Tibial nerve (tissue), 4 donors: ENCODE measurements at regions not wholly inside any gene's neighbourhood (a gene's known extent, or its start where the extent isn't known, plus 50 kb on each side); places are given as distances from the start of the nearest gene placed in this dataset.

ENCODE experiments used
- DNase-seq, 2 donors: peaks; one replicate each; pipeline ENCODE4 v3.0.0-alpha.2; 2019; ENCODE audit warnings: low spot score in 2 of 2
- H3K27ac ChIP-seq, 4 donors: fragments of 200-600 bp; sonication (generic) in 3 of 4; one replicate each; pipeline ENCODE4 v1.5.1; 2017 to 2019; ENCODE audit warnings: mild to moderate bottlenecking in 1 of 4
- H3K27me3 ChIP-seq, 2 donors: fragments of 200-600 bp; sonication (generic) in 1 of 2; one replicate each; pipeline versions ENCODE4 v1.5.1 to v1.6.0; 2017 to 2019
- H3K36me3 ChIP-seq, 3 donors: fragments of 200-600 bp; sonication (generic); one replicate each; pipeline ENCODE4 v1.5.1; 2018 to 2019
- H3K4me1 ChIP-seq, 4 donors: fragments of 200-600 bp; sonication (generic) in 3 of 4; one replicate each; pipeline ENCODE4 v1.5.1; 2017 to 2019
- H3K4me3 ChIP-seq, 4 donors: fragments of 200-600 bp; sonication (generic) in 3 of 4; one replicate each; pipeline ENCODE4 v1.5.1; 2017 to 2019; ENCODE audit warnings: mild to moderate bottlenecking in 1 of 4, moderate library complexity in 1 of 4
- H3K9me3 ChIP-seq, 4 donors: fragments of 200-600 bp; sonication (generic) in 3 of 4; one replicate each; pipeline ENCODE4 v1.5.1; 2017 to 2019
- EP300 ChIP-seq, 2 donors: sonication (generic); formaldehyde crosslinking; IDR thresholded peaks; one replicate each; pipeline ENCODE4 v1.6.1; 2017; ENCODE audit warnings: antibody characterized with exemption in 2 of 2, mild to moderate bottlenecking in 1 of 2
- POLR2A ChIP-seq, 2 donors: fragments of 450-650 bp; IDR thresholded peaks; one replicate each; pipeline ENCODE4 v1.6.1; 2017; ENCODE audit warnings: antibody characterized with exemption in 2 of 2, mild to moderate bottlenecking in 2 of 2, moderate library complexity in 2 of 2
- WGBS, 2 donors: methylation state at CpG; one replicate each; pipeline ENCODE4 v1.1.5; 2018; 5-methylcytosine and 5-hydroxymethylcytosine counted together
- TF ChIP-seq, protein P1 (sequence below), 5 experiments: fragments of 200-600 bp in 3 of 5; fragments of 450-650 bp in 2 of 5; sonication (generic) in 3 of 5; IDR thresholded peaks; one replicate each; pipeline ENCODE4 v1.5.1; 2016 to 2019; ENCODE audit warnings: antibody characterized with exemption in 5 of 5, mild to moderate bottlenecking in 3 of 5, moderate library complexity in 2 of 5

DNA sequence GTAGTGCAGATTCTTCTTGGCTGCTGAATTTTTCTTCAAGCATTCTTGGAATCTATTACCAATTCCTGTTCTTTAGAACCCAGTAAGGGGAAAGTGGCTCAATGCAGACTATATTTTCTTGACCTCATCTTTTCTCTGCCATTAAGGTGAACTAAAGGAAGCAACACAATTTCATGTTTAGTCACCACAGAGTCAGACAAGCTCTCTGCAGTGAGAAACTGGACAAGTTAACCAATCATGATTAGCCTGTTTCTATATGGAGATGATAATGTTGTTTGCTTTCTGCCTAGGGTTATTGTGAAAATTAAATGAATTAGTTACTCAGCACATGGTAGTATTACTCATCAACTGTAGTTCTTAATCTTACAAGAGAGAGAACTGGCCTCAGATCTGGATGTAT, 1075.1 kb downstream of the AGBL1 start:
- Histone ChIP-seq H3K4me1 (no peaks in the 10 kb centered on the region), H3K27ac (no peak overlapping the region), H3K27me3 (no peaks in the 10 kb centered on the region), H3K36me3 (no peaks in the 10 kb centered on the region), H3K4me3 (no peak overlapping the region), H3K9me3 (no peaks in the 10 kb centered on the region)
- TF ChIP-seq, protein P1, sequence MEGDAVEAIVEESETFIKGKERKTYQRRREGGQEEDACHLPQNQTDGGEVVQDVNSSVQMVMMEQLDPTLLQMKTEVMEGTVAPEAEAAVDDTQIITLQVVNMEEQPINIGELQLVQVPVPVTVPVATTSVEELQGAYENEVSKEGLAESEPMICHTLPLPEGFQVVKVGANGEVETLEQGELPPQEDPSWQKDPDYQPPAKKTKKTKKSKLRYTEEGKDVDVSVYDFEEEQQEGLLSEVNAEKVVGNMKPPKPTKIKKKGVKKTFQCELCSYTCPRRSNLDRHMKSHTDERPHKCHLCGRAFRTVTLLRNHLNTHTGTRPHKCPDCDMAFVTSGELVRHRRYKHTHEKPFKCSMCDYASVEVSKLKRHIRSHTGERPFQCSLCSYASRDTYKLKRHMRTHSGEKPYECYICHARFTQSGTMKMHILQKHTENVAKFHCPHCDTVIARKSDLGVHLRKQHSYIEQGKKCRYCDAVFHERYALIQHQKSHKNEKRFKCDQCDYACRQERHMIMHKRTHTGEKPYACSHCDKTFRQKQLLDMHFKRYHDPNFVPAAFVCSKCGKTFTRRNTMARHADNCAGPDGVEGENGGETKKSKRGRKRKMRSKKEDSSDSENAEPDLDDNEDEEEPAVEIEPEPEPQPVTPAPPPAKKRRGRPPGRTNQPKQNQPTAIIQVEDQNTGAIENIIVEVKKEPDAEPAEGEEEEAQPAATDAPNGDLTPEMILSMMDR (IDR thresholded peaks at IDR 0.05): no peak
- TF ChIP-seq POLR2A (IDR thresholded peaks at IDR 0.05) (no peak), EP300 (IDR thresholded peaks at IDR 0.05) (no peak)
- no peak for DNase-seq

DNA sequence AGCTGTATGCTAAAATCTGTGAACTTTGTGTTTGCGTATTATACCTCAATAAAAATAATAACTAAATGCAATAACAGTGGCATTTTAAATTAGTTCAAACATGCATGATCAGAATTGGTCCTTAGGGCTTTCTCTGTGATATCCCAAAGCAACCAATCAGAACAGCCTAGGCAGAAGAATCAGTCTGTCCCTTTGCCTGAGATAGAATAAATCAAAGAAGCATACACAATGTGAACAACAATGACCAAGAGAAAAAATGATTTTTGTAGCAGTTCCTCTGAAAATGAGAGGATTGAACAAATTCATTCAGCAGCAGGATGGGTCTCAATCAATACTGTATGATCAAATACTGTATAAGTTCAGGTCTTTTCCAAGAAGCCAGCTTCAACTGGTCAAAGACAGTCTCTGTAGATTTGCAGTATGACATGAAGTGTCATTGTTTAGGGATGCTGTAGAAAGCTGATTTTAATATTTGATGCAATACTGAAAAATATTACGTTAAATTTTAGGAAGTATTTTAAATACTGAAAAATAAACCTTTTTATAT, 1071.6 kb downstream of the AGBL1 start:
- Histone ChIP-seq H3K4me1 (no peaks in the 10 kb centered on the region), H3K9me3 (no peaks in the 10 kb centered on the region), H3K27me3 (no peaks in the 10 kb centered on the region), H3K36me3 (no peaks in the 10 kb centered on the region), H3K4me3 (no peak overlapping the region), H3K27ac (no peak overlapping the region)
- 71 to 89% methylated on average over 2 of the region's 2 CpGs for WGBS, 2 donors
- no peak for DNase-seq
- TF ChIP-seq POLR2A (IDR thresholded peaks at IDR 0.05) (no peak), EP300 (IDR thresholded peaks at IDR 0.05) (no peak)
- TF ChIP-seq, protein P1 (IDR thresholded peaks at IDR 0.05): no peak

DNA sequence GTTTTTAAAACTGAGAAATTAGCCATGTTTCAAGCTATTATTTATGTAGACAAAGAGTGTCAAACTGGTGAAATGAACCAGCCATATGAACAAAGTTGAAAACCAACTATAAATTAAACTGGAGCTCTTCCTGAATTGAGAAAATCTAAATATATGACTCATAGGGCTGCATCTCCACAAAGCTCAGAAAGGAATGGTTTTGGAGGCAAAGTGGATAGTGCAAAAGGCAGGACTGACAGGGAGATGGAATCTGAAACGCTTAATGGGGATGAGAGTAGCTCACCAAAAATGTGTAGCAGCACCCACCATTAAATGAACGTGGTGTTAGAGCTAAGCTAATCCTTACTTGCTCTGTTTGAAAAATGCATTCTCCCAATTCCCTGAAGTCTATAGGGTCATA, 1066.0 kb downstream of the AGBL1 start:
- TF ChIP-seq EP300 (IDR thresholded peaks at IDR 0.05): no peak
- TF ChIP-seq, protein P1 (IDR thresholded peaks at IDR 0.05): no peak
- TF ChIP-seq POLR2A (IDR thresholded peaks at IDR 0.05): no peak
- Histone ChIP-seq H3K36me3 (no peaks in the 10 kb centered on the region), H3K27me3 (no peaks in the 10 kb centered on the region), H3K4me3 (no peak overlapping the region), H3K27ac (no peak overlapping the region), H3K4me1 (no peaks in the 10 kb centered on the region), H3K9me3 (peaks cover 0 to 15% (median 0%) of the 10 kb centered on the region in 4 donors)
- 76 to 86% methylated on average over 2 of the region's 2 CpGs for WGBS, 2 donors
- DNase-seq: no peak

DNA sequence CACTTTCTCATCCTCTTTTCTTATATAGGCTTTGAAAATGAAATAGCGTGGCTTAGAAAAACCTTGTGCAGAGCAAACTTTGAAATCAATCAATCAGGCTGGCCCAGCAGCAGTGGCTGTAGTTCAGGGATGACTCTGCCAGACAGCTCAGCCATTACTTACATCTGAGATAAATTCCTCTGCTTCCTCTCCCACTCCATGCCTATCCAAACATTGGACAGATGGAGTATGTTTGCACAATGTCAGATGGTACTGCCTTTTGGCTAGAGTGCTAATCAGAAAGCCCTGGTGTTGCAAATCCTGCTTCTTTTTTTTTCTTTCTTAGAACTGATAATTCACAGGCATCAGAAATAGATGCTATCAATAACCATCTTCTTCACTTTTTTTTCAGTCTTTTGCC, 1065.1 kb downstream of the AGBL1 start:
- Histone ChIP-seq H3K4me1 (no peaks in the 10 kb centered on the region), H3K27ac (no peak overlapping the region), H3K27me3 (no peaks in the 10 kb centered on the region), H3K4me3 (no peak overlapping the region), H3K36me3 (no peaks in the 10 kb centered on the region), H3K9me3 (peaks cover 0 to 18% (median 0%) of the 10 kb centered on the region in 4 donors)
- TF ChIP-seq, protein P1 (IDR thresholded peaks at IDR 0.05): no peak
- TF ChIP-seq POLR2A (IDR thresholded peaks at IDR 0.05): no peak
- TF ChIP-seq EP300 (IDR thresholded peaks at IDR 0.05): no peak
- WGBS, 2 donors: 90 to 92% methylated on average over 1 of the region's 1 CpG
- DNase-seq: no peak

DNA sequence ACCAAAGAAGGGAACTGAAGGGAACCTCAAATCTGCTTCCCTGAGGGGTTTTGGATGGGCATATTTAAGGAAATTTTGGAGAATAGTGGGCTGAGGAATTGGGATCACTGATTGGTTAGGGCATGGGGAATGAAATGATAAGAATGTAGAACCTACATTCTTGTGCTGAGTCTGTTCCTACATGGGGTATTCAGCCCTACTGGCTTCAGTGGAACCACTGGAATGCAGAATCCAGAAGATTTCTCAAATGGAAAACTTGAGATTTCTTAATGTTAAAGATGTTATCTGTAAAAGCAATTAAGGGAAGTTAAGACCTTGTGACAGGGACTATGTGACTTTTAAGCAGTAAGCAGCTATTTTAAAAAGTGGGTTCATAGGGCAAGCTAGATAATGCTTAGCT, 1062.4 kb downstream of the AGBL1 start:
- no peaks in the 10 kb centered on the region for H3K36me3 ChIP-seq
- H3K9me3 ChIP-seq: peaks cover 0 to 18% (median 0%) of the 10 kb centered on the region in 4 donors
- H3K27ac ChIP-seq: no peak overlapping the region
- TF ChIP-seq POLR2A (IDR thresholded peaks at IDR 0.05): no peak
- no peak for TF ChIP-seq EP300 (IDR thresholded peaks at IDR 0.05)
- TF ChIP-seq, protein P1 (IDR thresholded peaks at IDR 0.05): no peak
- no peaks in the 10 kb centered on the region for H3K27me3 ChIP-seq
- no peak overlapping the region for H3K4me3 ChIP-seq
- no peaks in the 10 kb centered on the region for H3K4me1 ChIP-seq
- no peak for DNase-seq
